ENCODE measurements at regions not wholly inside any gene's neighbourhood (a gene's known extent, or its start where the extent isn't known, plus 50 kb on each side); places are given as distances from the start of the nearest gene placed in this dataset.

- no peak for TF ChIP-seq POU5F1 (IDR thresholded peaks at IDR 0.05; ENCODE audit: low read depth, low read length)
- no peak for TF ChIP-seq POLR2A (IDR thresholded peaks at IDR 0.05; ENCODE audit: control extremely low read depth in 1 of 2, low read depth in 2 of 2, low read length in 2 of 2)
- no peak for TF ChIP-seq POLR2AphosphoS5 (IDR thresholded peaks at IDR 0.05; ENCODE audit: low read depth, low read length)
- TF ChIP-seq, protein P1, sequence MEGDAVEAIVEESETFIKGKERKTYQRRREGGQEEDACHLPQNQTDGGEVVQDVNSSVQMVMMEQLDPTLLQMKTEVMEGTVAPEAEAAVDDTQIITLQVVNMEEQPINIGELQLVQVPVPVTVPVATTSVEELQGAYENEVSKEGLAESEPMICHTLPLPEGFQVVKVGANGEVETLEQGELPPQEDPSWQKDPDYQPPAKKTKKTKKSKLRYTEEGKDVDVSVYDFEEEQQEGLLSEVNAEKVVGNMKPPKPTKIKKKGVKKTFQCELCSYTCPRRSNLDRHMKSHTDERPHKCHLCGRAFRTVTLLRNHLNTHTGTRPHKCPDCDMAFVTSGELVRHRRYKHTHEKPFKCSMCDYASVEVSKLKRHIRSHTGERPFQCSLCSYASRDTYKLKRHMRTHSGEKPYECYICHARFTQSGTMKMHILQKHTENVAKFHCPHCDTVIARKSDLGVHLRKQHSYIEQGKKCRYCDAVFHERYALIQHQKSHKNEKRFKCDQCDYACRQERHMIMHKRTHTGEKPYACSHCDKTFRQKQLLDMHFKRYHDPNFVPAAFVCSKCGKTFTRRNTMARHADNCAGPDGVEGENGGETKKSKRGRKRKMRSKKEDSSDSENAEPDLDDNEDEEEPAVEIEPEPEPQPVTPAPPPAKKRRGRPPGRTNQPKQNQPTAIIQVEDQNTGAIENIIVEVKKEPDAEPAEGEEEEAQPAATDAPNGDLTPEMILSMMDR (IDR thresholded peaks at IDR 0.05; ENCODE audit: control extremely low read depth in 1 of 3, insufficient read depth in 1 of 3, low read depth in 1 of 3, low read length in 3 of 3): no peak
- TF ChIP-seq EZH2 (IDR thresholded peaks at IDR 0.05; ENCODE audit: low read depth, low read length, severe bottlenecking): no peak
Measured at GRCh38 chr10:36496758-36497157, 628.6 kb upstream of the ANKRD30A start.
